OCI-LY7 (cell line): ENCODE measurements at regions not wholly inside any gene's neighbourhood (a gene's known extent, or its start where the extent isn't known, plus 50 kb on each side); places are given as distances from the start of the nearest gene placed in this dataset.

Experiments
- EZH2phosphoT487 ChIP-seq: fragments of 200-600 bp; sonication (generic); IDR thresholded peaks from 2 replicates; pipeline ENCODE4 v1.6.1; 2018; ENCODE audit warnings: low read depth, borderline replicate concordance, mild to moderate bottlenecking, mixed run types, antibody characterized with exemption, low read length, moderate library complexity, mixed read lengths
- TF ChIP-seq, protein P1 (sequence below): fragments of 200-600 bp; sonication (generic); conservative IDR thresholded peaks from 2 replicates; pipeline ENCODE4 v1.5.1; 2014; ENCODE audit warnings: mild to moderate bottlenecking, antibody characterized with exemption, low read length, moderate library complexity, mixed read lengths

DNA sequence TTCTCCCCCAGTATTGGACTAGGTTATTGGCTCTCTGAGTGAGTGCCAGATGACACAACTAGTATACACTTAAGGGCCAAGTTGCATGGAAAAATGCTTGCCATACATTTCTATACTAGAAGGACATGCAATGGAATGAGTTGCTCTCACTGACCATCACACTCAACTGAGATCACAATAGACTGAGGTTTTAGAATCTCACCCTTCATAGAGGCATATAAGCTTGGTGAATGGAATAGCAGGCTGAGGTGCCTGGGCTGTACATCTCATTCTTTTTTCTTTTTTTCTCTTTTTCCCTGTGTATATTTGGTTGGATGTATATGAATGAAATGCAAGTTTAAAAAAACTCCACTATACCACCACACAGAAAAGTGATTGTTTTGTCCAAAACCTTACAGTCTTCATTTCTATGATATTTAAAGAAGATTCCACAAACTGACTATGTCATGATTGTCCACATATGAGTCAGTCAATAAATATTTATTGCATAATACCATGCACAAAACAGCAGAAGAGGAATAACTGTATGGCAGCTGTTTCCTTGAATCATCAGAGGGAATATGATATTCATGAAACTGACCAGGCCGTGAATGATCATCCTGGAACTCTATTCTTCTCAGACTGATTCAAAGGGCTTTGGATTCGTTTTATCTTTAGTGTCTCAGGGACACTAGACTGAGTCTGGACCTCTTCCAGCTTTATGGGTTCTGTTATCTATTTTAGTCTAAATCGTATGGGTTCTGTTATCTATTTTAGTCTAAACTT lies 122.6 kb upstream of the STK17B start:
- TF ChIP-seq, protein P1, sequence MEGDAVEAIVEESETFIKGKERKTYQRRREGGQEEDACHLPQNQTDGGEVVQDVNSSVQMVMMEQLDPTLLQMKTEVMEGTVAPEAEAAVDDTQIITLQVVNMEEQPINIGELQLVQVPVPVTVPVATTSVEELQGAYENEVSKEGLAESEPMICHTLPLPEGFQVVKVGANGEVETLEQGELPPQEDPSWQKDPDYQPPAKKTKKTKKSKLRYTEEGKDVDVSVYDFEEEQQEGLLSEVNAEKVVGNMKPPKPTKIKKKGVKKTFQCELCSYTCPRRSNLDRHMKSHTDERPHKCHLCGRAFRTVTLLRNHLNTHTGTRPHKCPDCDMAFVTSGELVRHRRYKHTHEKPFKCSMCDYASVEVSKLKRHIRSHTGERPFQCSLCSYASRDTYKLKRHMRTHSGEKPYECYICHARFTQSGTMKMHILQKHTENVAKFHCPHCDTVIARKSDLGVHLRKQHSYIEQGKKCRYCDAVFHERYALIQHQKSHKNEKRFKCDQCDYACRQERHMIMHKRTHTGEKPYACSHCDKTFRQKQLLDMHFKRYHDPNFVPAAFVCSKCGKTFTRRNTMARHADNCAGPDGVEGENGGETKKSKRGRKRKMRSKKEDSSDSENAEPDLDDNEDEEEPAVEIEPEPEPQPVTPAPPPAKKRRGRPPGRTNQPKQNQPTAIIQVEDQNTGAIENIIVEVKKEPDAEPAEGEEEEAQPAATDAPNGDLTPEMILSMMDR: no peak
- no peak for TF ChIP-seq EZH2phosphoT487
